GM19463 (cell line): ENCODE measurements at regions not wholly inside any gene's neighbourhood (a gene's known extent, or its start where the extent isn't known, plus 50 kb on each side); places are given as distances from the start of the nearest gene placed in this dataset.
A peak's percentile ranks its signal among the peaks of the same experiment; 100 is the strongest.

Experiments used
- ATAC-seq: cut with Tn5 transposase; IDR thresholded peaks from one replicate; pipeline ENCODE4 v1.9.1; 2021; ENCODE audit warnings: mild to moderate bottlenecking, moderate library complexity; ENCODE audit not compliant: unreplicated experiment

- no peak for ATAC-seq
These were observed 78.1 kb downstream of the ASB9 start for GRCh38 chrX:15191830-15192229.

GRCh38 chrX:15188039-15188438 lies 81.8 kb downstream of the ASB9 start:
- no peak for ATAC-seq

- ATAC-seq, result no peak
These were observed 92.6 kb downstream of the ASB9 start for GRCh38 chrX:15177316-15177715.

- no peak for ATAC-seq
These were observed 96.5 kb downstream of the ASB9 start for GRCh38 chrX:15173411-15173810.

GRCh38 chrX:15170927-15171326 lies 99.0 kb downstream of the ASB9 start:
- ATAC-seq, result no peak

GRCh38 chrX:15167826-15168225 lies 102.1 kb downstream of the ASB9 start:
- ATAC-seq, result no peak

GRCh38 chrX:15165832-15166231 lies 104.1 kb downstream of the ASB9 start:
- ATAC-seq, result no peak

GRCh38 chrX:15163131-15163530 lies 106.8 kb downstream of the ASB9 start:
- ATAC-seq, result no peak

GRCh38 chrX:15160558-15161095 lies 109.3 kb downstream of the ASB9 start:
- ATAC-seq, result peak; percentile 51

GRCh38 chrX:15158736-15159406 lies 111.0 kb downstream of the ASB9 start:
- peak; percentile 67 for ATAC-seq

- peak; percentile 2 for ATAC-seq
These were observed 111.5 kb downstream of the ASB9 start for GRCh38 chrX:15158350-15158735.

- ATAC-seq, result no peak
These were observed 112.3 kb downstream of the ASB9 start for GRCh38 chrX:15157624-15158023.

GRCh38 chrX:15151267-15152186 lies 118.4 kb downstream of the ASB9 start:
- peak; percentile 70 for ATAC-seq

GRCh38 chrX:15150586-15150985 lies 119.3 kb downstream of the ASB9 start:
- peak; percentile 35 for ATAC-seq

GRCh38 chrX:15146515-15146914 lies 123.4 kb downstream of the ASB9 start:
- no peak for ATAC-seq

GRCh38 chrX:15143825-15144121 lies 126.1 kb downstream of the ASB9 start:
- ATAC-seq, result no peak

GRCh38 chrX:15143050-15143824 lies 126.6 kb downstream of the ASB9 start:
- ATAC-seq, result peak; percentile 82

GRCh38 chrX:15142084-15142715 lies 127.7 kb downstream of the ASB9 start:
- no peak for ATAC-seq

GRCh38 chrX:15136795-15137194 lies 133.1 kb downstream of the ASB9 start:
- no peak for ATAC-seq

- ATAC-seq, result no peak
These were observed 140.5 kb downstream of the ASB9 start for GRCh38 chrX:15129412-15129811.

GRCh38 chrX:15128861-15129260 lies 141.0 kb downstream of the ASB9 start:
- ATAC-seq, result no peak
